ENCODE measurements at regions not wholly inside any gene's neighbourhood (a gene's known extent, or its start where the extent isn't known, plus 50 kb on each side); places are given as distances from the start of the nearest gene placed in this dataset.
"Not testable (repeated sequence)": the region's sequence is repeated elsewhere in the genome, so short reads cannot be mapped to it uniquely, and the experiment has no call there.

- H3K36me3 ChIP-seq: peaks cover 73% of the 10 kb centered on the region
- not testable (repeated sequence) for H3K4me3 ChIP-seq; H3K27me3 ChIP-seq; H3K4me1 ChIP-seq; H3K9me3 ChIP-seq; DNase-seq (ENCODE audit: low spot score); H3K27ac ChIP-seq
Observed at GRCh38 chr3:197618408-197618807, 62.6 kb upstream of the BDH1 start.

GRCh38 chr3:197615430-197615829, 59.7 kb upstream of the BDH1 start:
- no peak for DNase-seq (ENCODE audit: low spot score)
- Histone ChIP-seq H3K27ac (no peak overlapping the region), H3K36me3 (peaks cover 89% of the 10 kb centered on the region), H3K27me3 (no peaks in the 10 kb centered on the region), H3K9me3 (no peaks in the 10 kb centered on the region), H3K4me3 (no peak overlapping the region), H3K4me1 (no peaks in the 10 kb centered on the region)
- no peak for TF ChIP-seq CTCF (IDR thresholded peaks at IDR 0.05)

- DNase-seq (ENCODE audit: low spot score); H3K27me3 ChIP-seq; H3K9me3 ChIP-seq; H3K4me1 ChIP-seq; H3K27ac ChIP-seq; H3K4me3 ChIP-seq: not testable (repeated sequence)
- peaks cover 88% of the 10 kb centered on the region for H3K36me3 ChIP-seq
Observed at GRCh38 chr3:197614134-197614533, 58.4 kb upstream of the BDH1 start.

DNA sequence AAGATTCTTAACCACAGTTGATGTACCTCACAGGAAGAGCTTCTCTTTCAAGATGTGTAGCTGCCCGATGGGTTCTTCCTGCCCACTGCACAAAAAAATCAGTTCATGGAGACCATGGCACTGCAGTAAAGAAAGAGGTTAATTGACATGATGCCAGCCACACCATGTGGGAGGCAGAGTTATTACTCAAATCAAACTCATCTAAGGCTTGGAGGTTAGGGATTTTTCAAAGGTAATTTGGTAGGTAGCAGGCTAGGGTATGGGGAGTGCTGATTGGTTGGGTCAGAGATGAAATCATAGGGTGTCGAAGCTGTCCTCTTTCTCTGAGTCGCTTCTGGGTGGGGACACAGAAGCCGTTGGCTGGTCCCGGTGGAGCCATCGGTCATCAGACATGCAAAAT, 57.4 kb upstream of the BDH1 start:
- Histone ChIP-seq H3K27ac (no peak overlapping the region), H3K4me1 (no peaks in the 10 kb centered on the region), H3K9me3 (no peaks in the 10 kb centered on the region), H3K27me3 (no peaks in the 10 kb centered on the region), H3K36me3 (peaks cover 92% of the 10 kb centered on the region), H3K4me3 (no peak overlapping the region)
- DNase-seq (ENCODE audit: low spot score): no peak
- TF ChIP-seq CTCF (IDR thresholded peaks at IDR 0.05): no peak

- no peaks in the 10 kb centered on the region for H3K9me3 ChIP-seq
- H3K4me1 ChIP-seq: no peaks in the 10 kb centered on the region
- H3K27ac ChIP-seq: no peak overlapping the region
- H3K36me3 ChIP-seq: peaks cover 98% of the 10 kb centered on the region
- H3K27me3 ChIP-seq: no peaks in the 10 kb centered on the region
- no peak for DNase-seq (ENCODE audit: low spot score)
- TF ChIP-seq CTCF (IDR thresholded peaks at IDR 0.05): no peak
- H3K4me3 ChIP-seq: no peak overlapping the region
Observed at GRCh38 chr3:197611255-197611654, 55.5 kb upstream of the BDH1 start.

DNA sequence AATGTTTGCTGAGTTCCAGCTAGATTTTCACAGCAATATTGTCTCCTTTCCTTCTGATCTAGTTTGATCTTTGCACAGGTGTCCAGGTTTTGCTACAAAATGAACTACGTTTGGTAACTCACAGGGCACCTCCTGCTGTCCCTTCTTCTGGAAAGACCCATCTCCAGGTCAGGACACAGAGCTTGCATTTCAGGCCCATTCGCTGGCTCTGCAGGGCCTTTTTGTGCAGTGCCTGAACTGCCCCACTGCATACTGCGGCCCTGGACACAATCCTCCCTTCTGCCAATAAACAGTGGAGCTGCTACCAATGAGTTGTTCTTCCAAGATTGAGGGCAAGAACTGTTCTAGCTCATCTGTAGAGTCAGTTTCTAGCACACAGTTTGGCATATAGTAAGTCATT, 50.7 kb upstream of the BDH1 start:
- no peaks in the 10 kb centered on the region for H3K27me3 ChIP-seq
- H3K36me3 ChIP-seq: peaks cover 64% of the 10 kb centered on the region

More for the DNA sequence above, 50.7 kb upstream of the BDH1 start:
- DNase-seq (ENCODE audit: low spot score): no peak
- H3K9me3 ChIP-seq: no peaks in the 10 kb centered on the region
- no peak overlapping the region for H3K4me3 ChIP-seq
- no peak overlapping the region for H3K27ac ChIP-seq
- H3K4me1 ChIP-seq: no peaks in the 10 kb centered on the region
- no peak for TF ChIP-seq CTCF (IDR thresholded peaks at IDR 0.05)

Measured in right atrium auricular region (tissue), 2 donors.